Esophagus muscularis mucosa (tissue), 4 donors: ENCODE measurements at regions not wholly inside any gene's neighbourhood (a gene's known extent, or its start where the extent isn't known, plus 50 kb on each side); places are given as distances from the start of the nearest gene placed in this dataset.
"Not testable (repeated sequence)": the region's sequence is repeated elsewhere in the genome, so short reads cannot be mapped to it uniquely, and the experiment has no call there.

ENCODE experiments used
- DNase-seq: peaks from one replicate; pipeline ENCODE4 v3.0.0-alpha.2; 2017; ENCODE audit errors: extremely low spot score
- H3K27ac ChIP-seq, 4 donors: fragments of 200-600 bp; sonication (generic); replicated peaks in 1 of 4; 1 replicate in 3 of 4; 2 replicates in 1 of 4; pipeline ENCODE4 v1.5.1; 2016 to 2019; ENCODE audit warnings: mild to moderate bottlenecking in 1 of 4
- H3K27me3 ChIP-seq, 4 donors: fragments of 200-600 bp; sonication (generic); one replicate each; pipeline versions ENCODE4 v1.5.1 to v1.6.0; 2016 to 2019
- H3K36me3 ChIP-seq, 4 donors: fragments of 200-600 bp; sonication (generic); one replicate each; pipeline ENCODE4 v1.5.1; 2016 to 2019
- H3K4me1 ChIP-seq, 4 donors: fragments of 200-600 bp; sonication (generic); one replicate each; pipeline ENCODE4 v1.5.1; 2016 to 2019
- H3K4me3 ChIP-seq, 4 donors: fragments of 200-600 bp; sonication (generic); 1 replicate in 2 of 4; 2 replicates in 2 of 4; pipeline ENCODE4 v1.5.1; 2016 to 2019; ENCODE audit warnings: mild to moderate bottlenecking in 4 of 4, moderate library complexity in 1 of 4
- H3K9me3 ChIP-seq, 4 donors: fragments of 200-600 bp; sonication (generic); 1 replicate in 3 of 4; 2 replicates in 1 of 4; pipeline ENCODE4 v1.5.1; 2016 to 2019
- EP300 ChIP-seq: sonication (generic); formaldehyde crosslinking; IDR thresholded peaks from one replicate; pipeline ENCODE4 v1.6.1; 2017; ENCODE audit warnings: antibody characterized with exemption
- POLR2A ChIP-seq: fragments of 450-650 bp; IDR thresholded peaks from one replicate; pipeline ENCODE4 v1.6.1; 2017; ENCODE audit warnings: antibody characterized with exemption, moderate library complexity, mild to moderate bottlenecking, low read depth
- POLR2AphosphoS5 ChIP-seq, 2 donors: sonication (generic); formaldehyde crosslinking; IDR thresholded peaks; one replicate each; pipeline ENCODE4 v1.6.1; 2017; ENCODE audit warnings: antibody characterized with exemption in 2 of 2
- WGBS: methylation state at CpG from one replicate; pipeline ENCODE4 v1.1.5; 2018; 5-methylcytosine and 5-hydroxymethylcytosine counted together
- intact Hi-C: fragments of 100-400 bp; cut with DNase I; formaldehyde crosslinking; loops from one replicate; pipeline ENCODE4 v1.15.1; 2023
- TF ChIP-seq, protein P1 (sequence below), 3 experiments: fragments of 200-600 bp in 2 of 3; fragments of 450-650 bp in 1 of 3; sonication (generic) in 2 of 3; IDR thresholded peaks; one replicate each; pipeline ENCODE4 v1.5.1; 2017 to 2019; ENCODE audit warnings: antibody characterized with exemption in 3 of 3, mild to moderate bottlenecking in 2 of 3, moderate library complexity in 1 of 3

DNA sequence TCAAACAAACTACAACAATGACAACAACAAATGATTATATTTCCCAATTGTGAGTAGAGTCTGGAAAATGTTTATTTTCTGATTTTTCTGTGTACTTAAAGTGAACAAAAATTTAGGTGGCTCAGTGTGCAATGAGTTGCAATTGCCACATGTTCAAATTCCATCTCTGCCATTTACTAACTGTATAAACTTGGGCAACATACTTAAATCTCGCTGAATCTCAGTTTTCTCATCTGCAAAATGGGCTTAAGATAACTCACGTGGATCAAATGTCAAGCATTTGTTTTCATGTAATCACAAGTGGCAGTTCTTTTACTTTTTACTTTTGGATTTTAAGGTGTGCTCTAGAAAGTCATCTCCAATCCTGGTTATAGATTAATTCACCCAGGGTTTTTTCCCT, 416.8 kb upstream of the HNRNPA3 start:
- no peak for DNase-seq
- Histone ChIP-seq H3K9me3 (no peaks in the 10 kb centered on the region), H3K27me3 (no peaks in the 10 kb centered on the region), H3K36me3 (no peaks in the 10 kb centered on the region), H3K27ac (no peak overlapping the region), H3K4me1 (no peaks in the 10 kb centered on the region), H3K4me3 (no peak overlapping the region)
- no peak for TF ChIP-seq EP300
- TF ChIP-seq, protein P1, sequence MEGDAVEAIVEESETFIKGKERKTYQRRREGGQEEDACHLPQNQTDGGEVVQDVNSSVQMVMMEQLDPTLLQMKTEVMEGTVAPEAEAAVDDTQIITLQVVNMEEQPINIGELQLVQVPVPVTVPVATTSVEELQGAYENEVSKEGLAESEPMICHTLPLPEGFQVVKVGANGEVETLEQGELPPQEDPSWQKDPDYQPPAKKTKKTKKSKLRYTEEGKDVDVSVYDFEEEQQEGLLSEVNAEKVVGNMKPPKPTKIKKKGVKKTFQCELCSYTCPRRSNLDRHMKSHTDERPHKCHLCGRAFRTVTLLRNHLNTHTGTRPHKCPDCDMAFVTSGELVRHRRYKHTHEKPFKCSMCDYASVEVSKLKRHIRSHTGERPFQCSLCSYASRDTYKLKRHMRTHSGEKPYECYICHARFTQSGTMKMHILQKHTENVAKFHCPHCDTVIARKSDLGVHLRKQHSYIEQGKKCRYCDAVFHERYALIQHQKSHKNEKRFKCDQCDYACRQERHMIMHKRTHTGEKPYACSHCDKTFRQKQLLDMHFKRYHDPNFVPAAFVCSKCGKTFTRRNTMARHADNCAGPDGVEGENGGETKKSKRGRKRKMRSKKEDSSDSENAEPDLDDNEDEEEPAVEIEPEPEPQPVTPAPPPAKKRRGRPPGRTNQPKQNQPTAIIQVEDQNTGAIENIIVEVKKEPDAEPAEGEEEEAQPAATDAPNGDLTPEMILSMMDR (IDR thresholded peaks at IDR 0.05): no peak
- TF ChIP-seq POLR2A: no peak
- no peak for TF ChIP-seq POLR2AphosphoS5 (IDR thresholded peaks at IDR 0.05)
- WGBS: 86% methylated on average over 2 of the region's 2 CpGs
- intact Hi-C loops: no loop called here

DNA sequence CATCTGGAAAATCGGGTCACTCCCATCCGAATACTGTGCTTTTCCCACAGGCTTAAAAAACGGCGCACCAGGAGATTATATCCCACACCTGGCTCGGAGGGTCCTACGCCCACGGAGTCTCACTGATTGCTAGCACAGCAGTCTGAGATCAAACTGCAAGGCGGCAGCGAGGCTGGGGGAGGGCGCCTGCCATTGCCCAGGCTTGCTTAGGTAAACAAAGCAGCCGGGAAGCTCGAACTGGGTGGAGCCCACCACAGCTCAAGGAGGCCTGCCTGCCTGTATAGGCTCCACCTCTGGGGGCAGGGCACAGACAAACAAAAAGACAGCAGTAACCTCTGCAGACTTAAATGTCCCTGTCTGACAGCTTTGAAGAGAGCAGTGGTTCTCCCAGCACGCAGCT, 415.9 kb upstream of the HNRNPA3 start:
- H3K36me3 ChIP-seq, H3K4me3 ChIP-seq, H3K4me1 ChIP-seq, intact Hi-C loops, H3K27me3 ChIP-seq, H3K9me3 ChIP-seq, DNase-seq, H3K27ac ChIP-seq: not testable (repeated sequence)
- WGBS: 94% methylated on average over 10 of the region's 13 CpGs

DNA sequence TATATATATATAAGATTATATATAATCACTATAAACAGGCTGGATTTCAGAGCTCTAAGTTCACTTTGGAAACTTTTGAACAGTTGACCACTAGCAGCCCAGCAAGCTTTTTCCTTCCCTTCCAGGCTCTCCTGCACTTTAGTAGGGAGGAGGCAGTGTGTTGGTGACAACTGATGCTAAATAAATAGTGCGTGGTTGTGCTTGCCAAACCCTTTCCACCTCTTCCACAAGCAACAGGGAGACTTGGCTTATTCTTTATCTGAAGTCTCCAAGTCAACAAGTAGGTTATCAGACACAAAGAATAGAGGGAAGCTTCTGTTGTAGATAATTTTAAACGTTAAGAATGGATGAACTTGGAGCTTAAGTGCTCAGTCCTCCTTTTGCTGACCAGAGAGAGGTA, 408.2 kb upstream of the HNRNPA3 start:
- H3K36me3 ChIP-seq: no peaks in the 10 kb centered on the region
- TF ChIP-seq POLR2AphosphoS5 (IDR thresholded peaks at IDR 0.05) (no peak), EP300 (no peak), POLR2A (no peak)
- TF ChIP-seq, protein P1 (IDR thresholded peaks at IDR 0.05): no peak
- no peaks in the 10 kb centered on the region for H3K27me3 ChIP-seq
- WGBS: 74% methylated on average over 2 of the region's 2 CpGs
- no peaks in the 10 kb centered on the region for H3K9me3 ChIP-seq
- DNase-seq: no peak
- no peak overlapping the region for H3K4me3 ChIP-seq
- H3K4me1 ChIP-seq: no peaks in the 10 kb centered on the region
- intact Hi-C loops: no loop called here
- no peak overlapping the region for H3K27ac ChIP-seq

DNA sequence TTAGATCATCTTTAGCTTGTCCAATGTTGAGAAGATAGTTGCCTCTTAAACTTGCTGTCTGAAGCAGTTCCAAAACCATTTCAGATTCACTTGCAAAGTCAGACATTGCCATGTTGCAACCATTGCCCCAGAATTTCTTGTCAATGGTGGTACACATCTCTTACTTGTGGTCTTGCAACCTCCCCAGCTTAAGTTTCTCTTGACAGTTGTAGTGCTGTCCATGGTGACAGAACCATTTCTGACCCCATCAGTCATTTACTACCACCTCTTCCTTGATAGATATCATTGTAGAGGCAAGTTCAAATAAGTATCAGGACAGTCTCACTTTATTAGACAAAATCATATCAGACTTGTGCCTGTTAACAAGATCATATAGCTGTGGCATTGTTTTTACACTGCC, 407.2 kb upstream of the HNRNPA3 start:
- no peak for DNase-seq
- H3K27me3 ChIP-seq: no peaks in the 10 kb centered on the region
- H3K27ac ChIP-seq: no peak overlapping the region
- no peaks in the 10 kb centered on the region for H3K9me3 ChIP-seq
- H3K36me3 ChIP-seq: no peaks in the 10 kb centered on the region
- TF ChIP-seq POLR2AphosphoS5 (IDR thresholded peaks at IDR 0.05) (no peak), EP300 (no peak), POLR2A (no peak)
- TF ChIP-seq, protein P1 (IDR thresholded peaks at IDR 0.05): no peak
- H3K4me1 ChIP-seq: no peaks in the 10 kb centered on the region
- no peak overlapping the region for H3K4me3 ChIP-seq
- intact Hi-C loops: no loop called here

DNA sequence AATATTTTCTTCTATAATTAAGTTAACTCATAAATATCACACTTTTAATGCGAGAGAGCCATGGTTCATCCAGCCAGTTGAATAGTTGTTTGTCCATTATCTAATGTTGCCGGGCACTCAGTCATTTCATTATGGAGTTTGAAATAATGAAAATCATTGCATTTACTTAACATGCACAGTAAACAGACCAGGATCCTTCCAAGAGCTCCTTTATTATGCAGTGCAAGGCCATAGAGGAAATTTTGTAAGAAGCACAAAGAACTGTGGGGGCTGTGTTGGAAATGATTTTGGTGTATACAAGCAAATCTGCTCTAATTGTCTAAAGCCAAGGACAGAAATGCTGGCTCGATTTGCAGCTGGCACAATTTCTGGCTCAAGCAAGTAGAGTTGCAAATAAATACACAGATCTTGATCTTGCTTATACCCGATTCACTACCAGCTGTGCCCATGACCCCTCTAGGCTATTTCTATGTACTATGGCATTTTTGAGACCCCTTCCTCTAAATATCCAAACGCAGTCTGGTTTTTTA, 400.3 kb upstream of the HNRNPA3 start:
- no peak for TF ChIP-seq EP300
- no peak for TF ChIP-seq POLR2A
- TF ChIP-seq POLR2AphosphoS5 (IDR thresholded peaks at IDR 0.05): no peak
- TF ChIP-seq, protein P1 (IDR thresholded peaks at IDR 0.05): no peak
- H3K36me3 ChIP-seq: no peaks in the 10 kb centered on the region
- H3K9me3 ChIP-seq: no peaks in the 10 kb centered on the region
- intact Hi-C loops: loop anchor here (5.0 kb wide), 1 partner anchor 160 kb away; no protein-coding TSS in a partner anchor
- H3K27me3 ChIP-seq: no peaks in the 10 kb centered on the region
- H3K27ac ChIP-seq: no peak overlapping the region
- H3K4me1 ChIP-seq: peaks cover 0 to 5% (median 0%) of the 10 kb centered on the region in 4 donors
- no peak for DNase-seq
- H3K4me3 ChIP-seq: no peak overlapping the region
- WGBS: 65% methylated on average over 5 of the region's 5 CpGs
